ENCODE measurements at regions not wholly inside any gene's neighbourhood (a gene's known extent, or its start where the extent isn't known, plus 50 kb on each side); places are given as distances from the start of the nearest gene placed in this dataset.

DNA sequence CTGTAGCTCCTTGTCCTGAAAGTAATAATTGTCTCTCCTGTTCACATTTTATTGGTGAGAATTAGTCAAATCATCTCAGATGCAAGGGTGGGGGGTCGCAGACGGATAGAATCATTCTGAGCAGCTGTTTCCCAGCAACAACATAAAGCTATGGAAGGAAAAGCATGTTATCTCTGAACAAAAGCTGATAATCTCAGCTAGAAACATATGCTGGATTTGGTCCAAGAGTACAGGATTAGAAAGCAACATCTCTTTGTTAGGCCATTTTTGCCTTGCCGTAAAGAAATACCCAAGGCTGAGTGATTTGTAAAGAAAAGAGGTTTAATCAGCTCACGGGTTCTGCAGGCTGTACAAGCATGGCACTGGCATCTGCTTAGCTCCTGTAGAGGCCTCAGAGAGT lies 472.8 kb upstream of the BOD1L1 start:
- no peak for TF ChIP-seq EZH2 (IDR thresholded peaks at IDR 0.05; ENCODE audit: low read length, unreplicated experiment)
- no peak for TF ChIP-seq CTCF (conservative IDR thresholded peaks at IDR 0.05; ENCODE audit: low read depth, low read length)
- TF ChIP-seq EZH2phosphoT487 (IDR thresholded peaks at IDR 0.05; ENCODE audit: borderline replicate concordance, low read length) = no peak
